Esophagus muscularis mucosa (tissue), 3 donors: ENCODE measurements at regions not wholly inside any gene's neighbourhood (a gene's known extent, or its start where the extent isn't known, plus 50 kb on each side); places are given as distances from the start of the nearest gene placed in this dataset.

Experiments used
- POLR2A ChIP-seq: fragments of 450-650 bp; IDR thresholded peaks from one replicate; pipeline ENCODE4 v1.6.1; 2017; ENCODE audit warnings: antibody characterized with exemption, moderate library complexity, mild to moderate bottlenecking, low read depth
- POLR2AphosphoS5 ChIP-seq, 2 donors: sonication (generic); formaldehyde crosslinking; IDR thresholded peaks; one replicate each; pipeline ENCODE4 v1.6.1; 2017; ENCODE audit warnings: antibody characterized with exemption in 2 of 2
- TF ChIP-seq, protein P1 (sequence below), 3 experiments: fragments of 200-600 bp in 2 of 3; fragments of 450-650 bp in 1 of 3; sonication (generic) in 2 of 3; IDR thresholded peaks; one replicate each; pipeline ENCODE4 v1.5.1; 2017 to 2019; ENCODE audit warnings: antibody characterized with exemption in 3 of 3, mild to moderate bottlenecking in 2 of 3, moderate library complexity in 1 of 3

GRCh38 chr21:23740463-23740862, 1866.8 kb downstream of the MRPL39 start:
- TF ChIP-seq, protein P1, sequence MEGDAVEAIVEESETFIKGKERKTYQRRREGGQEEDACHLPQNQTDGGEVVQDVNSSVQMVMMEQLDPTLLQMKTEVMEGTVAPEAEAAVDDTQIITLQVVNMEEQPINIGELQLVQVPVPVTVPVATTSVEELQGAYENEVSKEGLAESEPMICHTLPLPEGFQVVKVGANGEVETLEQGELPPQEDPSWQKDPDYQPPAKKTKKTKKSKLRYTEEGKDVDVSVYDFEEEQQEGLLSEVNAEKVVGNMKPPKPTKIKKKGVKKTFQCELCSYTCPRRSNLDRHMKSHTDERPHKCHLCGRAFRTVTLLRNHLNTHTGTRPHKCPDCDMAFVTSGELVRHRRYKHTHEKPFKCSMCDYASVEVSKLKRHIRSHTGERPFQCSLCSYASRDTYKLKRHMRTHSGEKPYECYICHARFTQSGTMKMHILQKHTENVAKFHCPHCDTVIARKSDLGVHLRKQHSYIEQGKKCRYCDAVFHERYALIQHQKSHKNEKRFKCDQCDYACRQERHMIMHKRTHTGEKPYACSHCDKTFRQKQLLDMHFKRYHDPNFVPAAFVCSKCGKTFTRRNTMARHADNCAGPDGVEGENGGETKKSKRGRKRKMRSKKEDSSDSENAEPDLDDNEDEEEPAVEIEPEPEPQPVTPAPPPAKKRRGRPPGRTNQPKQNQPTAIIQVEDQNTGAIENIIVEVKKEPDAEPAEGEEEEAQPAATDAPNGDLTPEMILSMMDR (IDR thresholded peaks at IDR 0.05) = no peak
- TF ChIP-seq POLR2A = no peak
- TF ChIP-seq POLR2AphosphoS5 (IDR thresholded peaks at IDR 0.05) = no peak
